ENCODE measurements at regions not wholly inside any gene's neighbourhood (a gene's known extent, or its start where the extent isn't known, plus 50 kb on each side); places are given as distances from the start of the nearest gene placed in this dataset.

- Histone ChIP-seq H3K27me3 (no peaks in the 10 kb centered on the region), H3K36me3 (no peaks in the 10 kb centered on the region), H3K4me1 (no peaks in the 10 kb centered on the region), H3K4me3 (replicated peaks in 1 of 3) (no peak overlapping the region), H3K9me3 (no peaks in the 10 kb centered on the region), H3K27ac (no peak overlapping the region)
- intact Hi-C loops (cut with DNase I), result no loop called here
- TF ChIP-seq CTCF (IDR thresholded peaks at IDR 0.05), result no peak
- TF ChIP-seq POLR2A (IDR thresholded peaks at IDR 0.05), result no peak
- WGBS, 2 donors, result 94 to 100% methylated on average over 2 of the region's 2 CpGs
- no peak for DNase-seq
Measured at GRCh38 chrX:7318661-7319060, 170.7 kb upstream of the PUDP start.

GRCh38 chrX:7318241-7318640, 170.3 kb upstream of the PUDP start:
- H3K27me3 ChIP-seq, result no peaks in the 10 kb centered on the region
- no peak overlapping the region for H3K4me3 ChIP-seq (replicated peaks in 1 of 3)
- H3K4me1 ChIP-seq, result no peaks in the 10 kb centered on the region
- intact Hi-C loops (cut with DNase I), result no loop called here
- no peak overlapping the region for H3K27ac ChIP-seq
- H3K9me3 ChIP-seq, result no peaks in the 10 kb centered on the region
- no peak for DNase-seq
- H3K36me3 ChIP-seq, result no peaks in the 10 kb centered on the region
- TF ChIP-seq POLR2A (IDR thresholded peaks at IDR 0.05), result no peak
- TF ChIP-seq CTCF (IDR thresholded peaks at IDR 0.05), result no peak
- WGBS, 2 donors, result 97 to 99% methylated on average over 7 of the region's 7 CpGs

GRCh38 chrX:7316887-7317286, 168.9 kb upstream of the PUDP start:
- Histone ChIP-seq H3K36me3 (no peaks in the 10 kb centered on the region), H3K27me3 (no peaks in the 10 kb centered on the region), H3K9me3 (no peaks in the 10 kb centered on the region), H3K4me3 (replicated peaks in 1 of 3) (no peak overlapping the region), H3K27ac (no peak overlapping the region), H3K4me1 (no peaks in the 10 kb centered on the region)
- TF ChIP-seq POLR2A (IDR thresholded peaks at IDR 0.05) (no peak), CTCF (IDR thresholded peaks at IDR 0.05) (no peak)
- intact Hi-C loops (cut with DNase I), result no loop called here
- WGBS, 2 donors, result 96 to 100% methylated on average over 2 of the region's 2 CpGs
- DNase-seq, result no peak

GRCh38 chrX:7316280-7316679, 168.3 kb upstream of the PUDP start:
- no peaks in the 10 kb centered on the region for H3K4me1 ChIP-seq
- no peaks in the 10 kb centered on the region for H3K27me3 ChIP-seq
- H3K9me3 ChIP-seq, result no peaks in the 10 kb centered on the region
- no peak overlapping the region for H3K4me3 ChIP-seq (replicated peaks in 1 of 3)
- no peaks in the 10 kb centered on the region for H3K36me3 ChIP-seq
- no peak for TF ChIP-seq CTCF (IDR thresholded peaks at IDR 0.05)
- TF ChIP-seq POLR2A (IDR thresholded peaks at IDR 0.05), result no peak
- DNase-seq, result no peak
- H3K27ac ChIP-seq, result no peak overlapping the region
- intact Hi-C loops (cut with DNase I), result no loop called here

- DNase-seq, result no peak
- H3K36me3 ChIP-seq, result no peaks in the 10 kb centered on the region
- no peak overlapping the region for H3K4me3 ChIP-seq (replicated peaks in 1 of 3)
- no peak overlapping the region for H3K27ac ChIP-seq
- intact Hi-C loops (cut with DNase I), result no loop called here
- TF ChIP-seq CTCF (IDR thresholded peaks at IDR 0.05) (no peak), POLR2A (IDR thresholded peaks at IDR 0.05) (no peak)
- H3K9me3 ChIP-seq, result no peaks in the 10 kb centered on the region
- H3K4me1 ChIP-seq, result no peaks in the 10 kb centered on the region
- WGBS, 2 donors, result 90 to 97% methylated on average over 4 of the region's 4 CpGs
- H3K27me3 ChIP-seq, result no peaks in the 10 kb centered on the region
Measured at GRCh38 chrX:7314425-7314824, 166.5 kb upstream of the PUDP start.
